CD4-positive, alpha-beta memory T cell (primary cell): ENCODE measurements at regions not wholly inside any gene's neighbourhood (a gene's known extent, or its start where the extent isn't known, plus 50 kb on each side); places are given as distances from the start of the nearest gene placed in this dataset.
"Not testable (repeated sequence)": the region's sequence is repeated elsewhere in the genome, so short reads cannot be mapped to it uniquely, and the experiment has no call there.

Source experiments
- CTCF ChIA-PET: fragments of 350-600 bp; sonication (Branson Sonifier 250); formaldehyde crosslinking; loops from one replicate; lab custom pipeline; 2021; ENCODE audit warnings: inconsistent platforms; ENCODE audit not compliant: partially characterized antibody; lab: Charles Lee
- POLR2A ChIA-PET: fragments of 350-600 bp; sonication (Branson Sonifier 250); formaldehyde crosslinking; loops from one replicate; lab custom pipeline; 2021; ENCODE audit not compliant: partially characterized antibody; lab: Charles Lee
- DNase-seq, 5 donors: peaks; one replicate each; pipeline versions ENCODE4 v3.0.0 to v3.0.0-alpha.2; 2020 to 2022; ENCODE audit warnings: mixed read lengths in 1 of 5
- H3K27ac ChIP-seq: one replicate; pipeline ENCODE4 v1.7.0; 2013; ENCODE audit warnings: low read depth, low read length
- H3K27me3 ChIP-seq: 2 replicates; pipeline ENCODE4 v1.7.0; 2013; ENCODE audit warnings: mild to moderate bottlenecking, low read length, moderate library complexity; ENCODE audit not compliant: insufficient read depth
- H3K36me3 ChIP-seq: 2 replicates; pipeline ENCODE4 v1.7.0; 2013; ENCODE audit warnings: mild to moderate bottlenecking, low read length, moderate library complexity; ENCODE audit not compliant: insufficient read depth
- H3K4me1 ChIP-seq: 2 replicates; pipeline ENCODE4 v1.7.0; 2013; ENCODE audit warnings: mild to moderate bottlenecking, low read length, moderate library complexity; ENCODE audit not compliant: insufficient read depth
- H3K4me3 ChIP-seq, 2 donors: one replicate each; pipeline ENCODE4 v1.7.0; 2013; ENCODE audit warnings: low read length in 2 of 2, mild to moderate bottlenecking in 1 of 2
- H3K9me3 ChIP-seq, 2 donors: one replicate each; pipeline ENCODE4 v1.7.0; 2013; ENCODE audit warnings: low read length in 2 of 2, control low read depth in 1 of 2; ENCODE audit not compliant: control insufficient read depth in 1 of 2
- H3K27ac Mint-ChIP-seq, 7 donors: one replicate each; pipeline ENCODE4 v1.8.0; 2020 to 2021; ENCODE audit warnings: mixed read lengths in 7 of 7, mild to moderate bottlenecking in 6 of 7, inconsistent platforms in 3 of 7, moderate library complexity in 3 of 7
- H3K27me3 Mint-ChIP-seq, 2 donors: one replicate each; pipeline ENCODE4 v1.8.0; 2020 to 2021; ENCODE audit warnings: mixed read lengths in 2 of 2
- H3K36me3 Mint-ChIP-seq, 2 donors: one replicate each; pipeline ENCODE4 v1.8.0; 2020 to 2021; ENCODE audit warnings: mixed read lengths in 2 of 2, inconsistent platforms in 1 of 2, mild to moderate bottlenecking in 1 of 2
- H3K4me1 Mint-ChIP-seq, 4 donors: one replicate each; pipeline ENCODE4 v1.8.0; 2020 to 2021; ENCODE audit warnings: mixed read lengths in 4 of 4, mild to moderate bottlenecking in 1 of 4
- H3K4me3 Mint-ChIP-seq, 8 donors: one replicate each; pipeline ENCODE4 v1.8.0; 2020 to 2021; ENCODE audit warnings: mixed read lengths in 8 of 8, mild to moderate bottlenecking in 7 of 8, moderate library complexity in 6 of 8, inconsistent platforms in 3 of 8
- H3K9me3 Mint-ChIP-seq, 8 donors: one replicate each; pipeline ENCODE4 v1.8.0; 2020 to 2021; ENCODE audit warnings: mixed read lengths in 8 of 8, mild to moderate bottlenecking in 5 of 8, inconsistent platforms in 3 of 8, moderate library complexity in 1 of 8
- intact Hi-C: fragments of 100-400 bp; cut with micrococcal nuclease; formaldehyde crosslinking; loops from one replicate; pipeline ENCODE4 v1.15.1; 2023

DNA sequence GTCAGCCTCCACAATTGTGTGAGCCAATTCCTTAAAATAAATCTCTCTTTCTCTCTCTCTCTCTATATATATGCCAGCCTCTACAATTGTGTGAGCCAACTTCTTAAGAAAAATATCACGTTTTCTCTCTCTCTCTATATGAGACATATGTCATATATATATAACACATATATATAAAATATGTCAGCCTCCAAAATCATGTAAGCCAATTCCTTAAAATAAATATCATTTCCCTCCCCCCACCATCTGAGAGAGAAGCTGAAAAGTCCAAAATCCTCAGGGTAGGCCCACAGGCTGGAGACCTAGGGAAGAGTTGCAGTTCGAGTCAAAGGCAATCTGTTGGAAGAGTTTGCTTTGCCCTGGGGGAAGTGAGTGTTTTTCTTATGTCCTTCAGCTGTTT, 158.1 kb upstream of the RPS23 start:
- peaks cover 2 to 3% of the 10 kb centered on the region in 2 donors for H3K27me3 Mint-ChIP-seq
- no peaks in the 10 kb centered on the region for H3K4me1 ChIP-seq
- no peak overlapping the region for H3K27ac ChIP-seq
- H3K4me3 Mint-ChIP-seq = no peak overlapping the region
- peaks cover 0 to 7% (median 0%) of the 10 kb centered on the region in 8 donors for H3K9me3 Mint-ChIP-seq
- no peaks in the 10 kb centered on the region for H3K4me1 Mint-ChIP-seq
- H3K27ac Mint-ChIP-seq = no peak overlapping the region
- CTCF ChIA-PET = no interaction called here
- POLR2A ChIA-PET = no interaction called here
- no peaks in the 10 kb centered on the region for H3K9me3 ChIP-seq
- intact Hi-C loops = no loop called here
- H3K4me3 ChIP-seq = no peak overlapping the region
- DNase-seq = no peak
- no peaks in the 10 kb centered on the region for H3K27me3 ChIP-seq
- H3K36me3 Mint-ChIP-seq = no peaks in the 10 kb centered on the region
- no peaks in the 10 kb centered on the region for H3K36me3 ChIP-seq

DNA sequence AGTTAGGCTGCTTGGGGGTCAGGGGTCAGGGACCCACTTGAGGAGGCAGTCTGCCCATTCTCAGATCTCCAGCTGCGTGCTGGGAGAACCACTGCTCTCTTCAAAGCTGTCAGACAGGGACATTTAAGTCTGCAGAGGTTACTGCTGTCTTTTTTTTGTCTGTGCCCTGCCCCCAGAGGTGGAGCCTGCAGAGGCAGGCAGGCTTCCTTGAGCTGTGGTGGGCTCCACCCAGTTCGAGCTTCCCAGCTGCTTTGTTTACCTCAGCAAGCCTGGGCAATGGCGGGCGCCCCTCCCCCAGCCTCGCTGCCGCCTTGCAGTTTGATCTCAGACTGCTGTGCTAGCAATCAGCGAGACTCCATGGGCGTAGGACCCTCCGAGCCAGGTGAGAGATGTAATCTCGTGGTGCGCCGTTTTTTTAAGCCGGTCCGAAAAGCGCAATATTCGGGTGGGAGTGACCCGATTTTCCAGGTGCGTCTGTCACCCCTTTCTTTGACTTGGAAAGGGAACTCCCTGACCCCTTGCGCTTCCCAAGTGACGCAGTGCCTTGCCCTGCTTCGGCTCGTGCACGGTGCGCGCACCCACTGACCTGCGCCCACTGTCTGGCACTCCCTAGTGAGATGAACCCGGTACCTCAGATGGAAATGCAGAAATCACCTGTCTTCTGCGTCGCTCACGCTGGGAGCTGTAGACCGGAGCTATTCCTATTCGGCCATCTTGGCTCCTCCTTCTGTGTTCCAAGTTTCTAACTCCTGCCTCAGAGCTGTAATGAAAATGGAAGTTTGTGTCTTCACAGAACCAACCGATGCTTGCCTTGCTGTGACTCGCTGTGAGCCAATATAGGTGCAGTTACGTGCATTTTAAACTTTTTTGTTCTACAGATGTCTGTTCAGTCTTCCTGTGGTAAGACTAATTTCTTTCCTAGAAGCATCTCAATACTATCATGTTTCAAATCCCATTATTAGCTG, 156.8 kb upstream of the RPS23 start:
- DNase-seq, POLR2A ChIA-PET, H3K36me3 ChIP-seq, H3K36me3 Mint-ChIP-seq, H3K27me3 Mint-ChIP-seq, H3K9me3 ChIP-seq, H3K27me3 ChIP-seq, H3K4me1 Mint-ChIP-seq, CTCF ChIA-PET, H3K27ac ChIP-seq, H3K9me3 Mint-ChIP-seq, intact Hi-C loops, H3K4me3 ChIP-seq, H3K4me1 ChIP-seq, H3K27ac Mint-ChIP-seq: not testable (repeated sequence)
- peak overlapping the region in 3 of 8 donors; percentile 43 to 66 (median 43) for H3K4me3 Mint-ChIP-seq

DNA sequence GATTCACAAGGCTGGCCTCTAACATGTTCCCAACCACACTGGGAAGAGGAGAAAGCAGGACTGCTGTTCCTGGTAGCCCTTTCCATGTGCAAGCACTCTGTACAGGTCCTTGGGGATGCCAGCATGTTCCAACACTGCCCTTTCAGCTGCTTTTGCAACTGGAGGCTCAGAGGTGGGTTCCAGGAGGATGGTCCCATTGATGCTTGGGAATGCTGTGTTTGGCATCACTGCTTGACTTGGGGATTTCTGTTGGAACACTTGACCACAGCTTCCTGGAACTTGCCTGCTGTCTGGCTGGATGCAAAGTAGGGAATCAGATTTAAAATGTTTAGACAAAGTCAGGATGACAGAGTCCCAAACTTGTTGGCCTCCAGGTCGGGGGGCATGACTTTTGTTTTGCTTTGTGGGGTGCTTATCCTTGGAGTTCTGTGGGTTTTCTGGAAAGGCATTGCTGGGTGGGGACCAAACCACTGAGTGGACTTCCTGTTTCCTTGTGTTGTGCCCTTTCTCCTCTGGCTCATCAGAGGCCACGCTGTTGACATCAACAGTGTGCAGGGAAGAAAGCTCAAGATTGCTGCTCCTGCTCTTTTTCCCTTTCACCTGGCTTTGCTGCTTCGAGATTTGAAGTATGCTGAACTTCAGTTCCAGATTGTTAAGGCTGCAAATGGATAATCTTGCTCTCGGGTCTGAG, 148.5 kb upstream of the RPS23 start:
- no peak for DNase-seq
- Mint-ChIP-seq H3K4me3 (no peak overlapping the region), H3K36me3 (no peaks in the 10 kb centered on the region), H3K9me3 (peaks cover 0 to 5% (median 0%) of the 10 kb centered on the region in 8 donors), H3K27ac (no peak overlapping the region), H3K27me3 (no peaks in the 10 kb centered on the region), H3K4me1 (no peaks in the 10 kb centered on the region)
- no peak overlapping the region for H3K27ac ChIP-seq
- POLR2A ChIA-PET = no interaction called here
- H3K4me3 ChIP-seq = no peak overlapping the region
- peaks cover 4% of the 10 kb centered on the region for H3K4me1 ChIP-seq
- CTCF ChIA-PET = no interaction called here
- H3K36me3 ChIP-seq = no peaks in the 10 kb centered on the region
- H3K9me3 ChIP-seq = no peaks in the 10 kb centered on the region
- intact Hi-C loops = no loop called here
- no peaks in the 10 kb centered on the region for H3K27me3 ChIP-seq

DNA sequence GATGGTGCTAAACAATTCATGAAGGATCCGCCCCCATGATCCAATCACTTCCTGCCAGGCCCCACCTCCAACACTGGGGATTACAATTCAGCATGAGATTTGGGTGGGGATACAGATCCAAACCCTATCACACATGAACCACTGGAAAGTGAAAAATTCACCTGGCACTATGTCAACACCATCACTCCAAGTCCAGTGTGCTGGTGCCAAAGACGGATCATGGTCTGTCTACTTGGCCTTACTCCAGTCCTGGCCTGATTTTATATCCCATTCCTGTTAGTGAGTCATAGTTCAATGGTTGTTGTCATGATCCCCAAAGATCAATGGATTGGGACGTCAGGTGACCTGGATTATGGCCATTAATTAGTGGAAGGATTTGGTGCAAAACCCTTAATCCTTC, 147.4 kb upstream of the RPS23 start:
- Histone ChIP-seq H3K36me3 (no peaks in the 10 kb centered on the region), H3K27me3 (no peaks in the 10 kb centered on the region), H3K4me3 (no peak overlapping the region), H3K27ac (no peak overlapping the region), H3K4me1 (peaks cover 4% of the 10 kb centered on the region), H3K9me3 (no peaks in the 10 kb centered on the region)
- POLR2A ChIA-PET = no interaction called here
- Mint-ChIP-seq H3K4me1 (no peaks in the 10 kb centered on the region), H3K9me3 (peaks cover 0 to 5% (median 0%) of the 10 kb centered on the region in 8 donors), H3K36me3 (no peaks in the 10 kb centered on the region), H3K27ac (no peak overlapping the region), H3K4me3 (no peak overlapping the region), H3K27me3 (no peaks in the 10 kb centered on the region)
- intact Hi-C loops = no loop called here
- DNase-seq = no peak
- CTCF ChIA-PET = no interaction called here

DNA sequence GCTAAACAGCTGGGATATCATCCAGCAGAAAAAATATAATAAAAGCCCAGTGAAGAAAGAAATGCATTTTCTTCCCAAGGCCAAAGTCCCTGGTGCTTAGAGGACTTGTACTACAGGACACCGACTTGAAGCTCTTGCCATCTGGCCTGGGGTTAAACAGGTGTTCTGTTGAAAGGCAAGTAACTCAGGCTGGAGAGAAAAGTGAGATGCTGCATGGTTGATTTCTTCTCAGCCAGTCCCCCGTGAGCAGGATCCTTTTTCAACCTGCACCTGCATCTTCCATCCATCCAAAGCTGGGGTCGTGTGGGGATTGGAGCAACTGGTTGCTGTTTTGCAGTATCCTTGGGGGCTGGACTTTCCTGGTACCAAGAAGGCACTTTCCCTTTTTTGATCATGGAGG, 146.1 kb upstream of the RPS23 start:
- no peak for DNase-seq
- POLR2A ChIA-PET = no interaction called here
- peaks cover 0 to 4% (median 0%) of the 10 kb centered on the region in 8 donors for H3K9me3 Mint-ChIP-seq

DNA sequence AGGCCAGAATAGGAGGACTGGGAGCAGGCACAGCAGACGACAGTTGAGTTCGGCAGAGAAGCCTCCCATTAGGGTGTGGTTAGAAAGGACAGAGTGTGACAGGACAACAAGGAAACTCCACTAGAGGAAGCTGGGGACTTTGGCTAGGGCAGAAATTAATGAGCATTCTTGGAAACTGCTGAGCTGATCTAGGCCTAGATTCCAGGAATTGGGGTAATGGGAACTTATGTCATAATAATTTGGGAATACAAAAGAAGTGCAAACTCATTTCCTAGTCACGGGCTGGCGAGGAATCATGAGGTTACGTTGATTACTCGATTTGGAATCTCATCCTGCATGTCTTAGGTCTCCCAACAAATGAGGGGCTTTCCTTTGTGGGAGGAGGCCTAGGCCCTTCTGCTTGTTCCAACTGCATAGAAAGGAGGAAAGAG, 144.6 kb upstream of the RPS23 start:
- Histone ChIP-seq H3K4me1 (peaks cover 4% of the 10 kb centered on the region), H3K4me3 (no peak overlapping the region), H3K9me3 (no peaks in the 10 kb centered on the region), H3K27me3 (no peaks in the 10 kb centered on the region), H3K27ac (no peak overlapping the region), H3K36me3 (no peaks in the 10 kb centered on the region)
- ChIA-PET CTCF (no interaction called here), POLR2A (no interaction called here)
- intact Hi-C loops = no loop called here
- no peak for DNase-seq
- H3K4me3 Mint-ChIP-seq = no peak overlapping the region
- H3K36me3 Mint-ChIP-seq = no peaks in the 10 kb centered on the region
- H3K27ac Mint-ChIP-seq = no peak overlapping the region
- no peaks in the 10 kb centered on the region for H3K9me3 Mint-ChIP-seq
- no peaks in the 10 kb centered on the region for H3K27me3 Mint-ChIP-seq
- no peaks in the 10 kb centered on the region for H3K4me1 Mint-ChIP-seq

More for the DNA sequence above, 146.1 kb upstream of the RPS23 start:
- Histone ChIP-seq H3K4me1 (peaks cover 4% of the 10 kb centered on the region), H3K27ac (no peak overlapping the region), H3K4me3 (no peak overlapping the region), H3K27me3 (no peaks in the 10 kb centered on the region), H3K36me3 (no peaks in the 10 kb centered on the region), H3K9me3 (no peaks in the 10 kb centered on the region)
- CTCF ChIA-PET = no interaction called here
- Mint-ChIP-seq H3K27ac (no peak overlapping the region), H3K36me3 (no peaks in the 10 kb centered on the region), H3K27me3 (no peaks in the 10 kb centered on the region), H3K4me1 (no peaks in the 10 kb centered on the region), H3K4me3 (no peak overlapping the region)
- intact Hi-C loops = no loop called here

DNA sequence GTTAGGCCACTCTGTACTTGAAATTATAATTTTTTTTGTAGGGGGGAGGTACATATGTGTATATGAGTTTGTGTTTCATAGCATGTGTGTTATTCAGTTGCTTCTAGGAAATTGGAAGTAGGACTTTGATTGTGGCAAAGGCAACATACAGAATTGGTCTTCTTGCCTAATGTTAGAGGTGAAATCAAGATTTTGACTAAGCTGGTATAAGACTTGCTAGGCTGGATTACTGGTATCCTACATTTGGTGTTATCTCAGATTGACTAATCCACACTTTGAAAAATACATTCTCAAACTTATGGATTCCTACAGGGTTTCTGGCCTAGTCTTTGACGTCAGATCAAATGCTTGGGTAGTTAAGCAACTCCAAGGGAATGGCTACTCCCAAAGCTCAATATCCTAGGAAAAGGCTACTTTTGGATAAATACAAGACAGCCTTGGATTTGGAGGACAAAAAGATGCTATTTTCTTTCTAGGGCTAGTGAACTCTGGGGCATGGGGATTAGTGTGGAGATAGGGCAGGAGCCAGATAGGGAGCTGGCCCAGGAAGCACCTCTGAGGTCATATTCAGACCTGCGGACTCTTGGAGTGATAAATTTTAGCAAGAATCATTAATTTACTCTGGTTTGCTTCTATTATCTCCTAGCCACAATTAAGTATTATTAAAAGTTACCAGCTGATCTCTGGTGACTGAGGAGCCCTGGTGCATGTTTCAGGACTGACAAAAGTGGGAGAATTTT, 144.0 kb upstream of the RPS23 start:
- no peaks in the 10 kb centered on the region for H3K9me3 Mint-ChIP-seq
- Histone ChIP-seq H3K27me3 (no peaks in the 10 kb centered on the region), H3K9me3 (no peaks in the 10 kb centered on the region), H3K4me1 (peaks cover 4% of the 10 kb centered on the region), H3K27ac (no peak overlapping the region), H3K36me3 (no peaks in the 10 kb centered on the region), H3K4me3 (no peak overlapping the region)
- H3K4me3 Mint-ChIP-seq = no peak overlapping the region
- DNase-seq = no peak
- intact Hi-C loops = no loop called here
- no peaks in the 10 kb centered on the region for H3K4me1 Mint-ChIP-seq
- ChIA-PET POLR2A (no interaction called here), CTCF (no interaction called here)
- H3K27me3 Mint-ChIP-seq = no peaks in the 10 kb centered on the region
- H3K36me3 Mint-ChIP-seq = no peaks in the 10 kb centered on the region
- no peak overlapping the region for H3K27ac Mint-ChIP-seq
